HG03139 (cell line): ENCODE measurements at regions not wholly inside any gene's neighbourhood (a gene's known extent, or its start where the extent isn't known, plus 50 kb on each side); places are given as distances from the start of the nearest gene placed in this dataset.

Experiments used
- ATAC-seq: cut with Tn5 transposase; IDR thresholded peaks from one replicate; pipeline ENCODE4 v1.9.1; 2021; ENCODE audit not compliant: unreplicated experiment

- ATAC-seq: no peak
These were observed 529.6 kb downstream of the BRD1 start for GRCh38 chr22:49297871-49298721.

GRCh38 chr22:49297286-49297870 lies 530.3 kb downstream of the BRD1 start:
- no peak for ATAC-seq

- ATAC-seq: no peak
These were observed 531.1 kb downstream of the BRD1 start for GRCh38 chr22:49296561-49296960.

- no peak for ATAC-seq
These were observed 531.7 kb downstream of the BRD1 start for GRCh38 chr22:49295851-49296560.

- ATAC-seq: no peak
These were observed 532.3 kb downstream of the BRD1 start for GRCh38 chr22:49295465-49295743.

GRCh38 chr22:49294656-49295464 lies 532.8 kb downstream of the BRD1 start:
- ATAC-seq: no peak

- no peak for ATAC-seq
These were observed 534.8 kb downstream of the BRD1 start for GRCh38 chr22:49292909-49293308.

GRCh38 chr22:49291781-49292180 lies 535.9 kb downstream of the BRD1 start:
- ATAC-seq: no peak

- no peak for ATAC-seq
These were observed 536.5 kb downstream of the BRD1 start for GRCh38 chr22:49291169-49291568.

- ATAC-seq: no peak
These were observed 537.0 kb downstream of the BRD1 start for GRCh38 chr22:49290711-49291110.

GRCh38 chr22:49289822-49290679 lies 537.6 kb downstream of the BRD1 start:
- ATAC-seq: no peak

- no peak for ATAC-seq
These were observed 541.4 kb downstream of the BRD1 start for GRCh38 chr22:49286181-49286760.

- ATAC-seq: no peak
These were observed 542.7 kb downstream of the BRD1 start for GRCh38 chr22:49284931-49285330.

GRCh38 chr22:49284056-49284784 lies 543.5 kb downstream of the BRD1 start:
- ATAC-seq: no peak

GRCh38 chr22:49282596-49282995 lies 545.1 kb downstream of the BRD1 start:
- ATAC-seq: no peak

- ATAC-seq: no peak
These were observed 546.0 kb downstream of the BRD1 start for GRCh38 chr22:49281467-49282340.

- ATAC-seq: no peak
These were observed 549.3 kb downstream of the BRD1 start for GRCh38 chr22:49278340-49278739.

GRCh38 chr22:49276567-49276966 lies 551.1 kb downstream of the BRD1 start:
- no peak for ATAC-seq
